IMR-90 (cell line): ENCODE measurements at regions not wholly inside any gene's neighbourhood (a gene's known extent, or its start where the extent isn't known, plus 50 kb on each side); places are given as distances from the start of the nearest gene placed in this dataset.

ENCODE experiments used
- ATAC-seq: fragments of 200-7000 bp; cut with Tn5 transposase; 2 replicates; pipeline ENCODE4 v1.9.1; 2020; ENCODE audit warnings: low read depth, mild to moderate bottlenecking, moderate library complexity
- BruUV-seq: library from RNA; stranded (reverse); fragments of 400-500 nt; replicated peaks from 2 replicates; lab custom pipeline; 2021; lab: Mats Ljungman, UMichigan
- CTCF ChIA-PET: fragments of 300-600 bp; formaldehyde crosslinking; extraction: SDS; loops from one replicate; lab custom pipeline; 2021; ENCODE audit warnings: antibody characterized with exemption; lab: Yijun Ruan, JAX
- POLR2A ChIA-PET: fragments of 300-600 bp; sonication (Branson Sonifier 250); formaldehyde crosslinking; loops from one replicate; lab custom pipeline; 2022; ENCODE audit warnings: antibody characterized with exemption; ENCODE audit not compliant: unreplicated experiment; lab: Charles Lee
- DNase-seq: peaks from one replicate; pipeline ENCODE4 v3.0.0; 2013
- H2AFZ ChIP-seq: replicated peaks from 2 replicates; pipeline ENCODE3; 2013; ENCODE audit warnings: low read length, mild to moderate bottlenecking; ENCODE audit not compliant: poor library complexity
- H2AK5ac ChIP-seq: 2 replicates; pipeline ENCODE4 v1.6.1; 2013; ENCODE audit warnings: low read depth, low read length, inconsistent platforms
- H2AK9ac ChIP-seq: replicated peaks from 2 replicates; pipeline ENCODE3; 2013; ENCODE audit warnings: mild to moderate bottlenecking, low read depth, low read length, moderate library complexity; ENCODE audit not compliant: poor library complexity
- H2BK120ac ChIP-seq: 2 replicates; pipeline ENCODE4 v1.6.1; 2013; ENCODE audit warnings: low read depth, low read length, inconsistent platforms
- H2BK15ac ChIP-seq: 3 replicates; pipeline ENCODE4 v1.6.1; 2013; ENCODE audit warnings: low read depth, low read length, inconsistent platforms
- H2BK20ac ChIP-seq: 2 replicates; pipeline ENCODE4 v1.6.1; 2013; ENCODE audit warnings: low read depth, mild to moderate bottlenecking, inconsistent platforms, low read length, moderate library complexity
- H2BK5ac ChIP-seq: 2 replicates; pipeline ENCODE4 v1.6.1; 2013; ENCODE audit warnings: mild to moderate bottlenecking, low read depth, low read length, inconsistent platforms; ENCODE audit not compliant: poor library complexity, severe bottlenecking
- H3K14ac ChIP-seq: replicated peaks from 2 replicates; pipeline ENCODE4 v1.6.1; 2013; ENCODE audit warnings: low read depth, low read length, inconsistent platforms
- H3K18ac ChIP-seq: 2 replicates; pipeline ENCODE4 v1.6.1; 2013; ENCODE audit warnings: low read depth, low read length, control low read depth
- H3K23ac ChIP-seq: 2 replicates; pipeline ENCODE4 v1.6.1; 2013; ENCODE audit warnings: low read depth, low read length, inconsistent platforms
- H3K27ac ChIP-seq: 2 replicates; pipeline ENCODE4 v1.5.1; 2013; ENCODE audit warnings: mild to moderate bottlenecking, control low read depth, low read length; ENCODE audit not compliant: insufficient read depth
- H3K27me3 ChIP-seq: 2 replicates; pipeline ENCODE4 v1.6.1; 2013; ENCODE audit warnings: low read length; ENCODE audit not compliant: control insufficient read depth, insufficient read depth
- H3K36me3 ChIP-seq: 2 replicates; pipeline ENCODE4 v1.6.1; 2013; ENCODE audit warnings: low read length, mixed read lengths; ENCODE audit not compliant: control insufficient read depth, insufficient read depth
- H3K4ac ChIP-seq: 2 replicates; pipeline ENCODE4 v1.6.1; 2013; ENCODE audit warnings: low read depth, low read length, inconsistent platforms
- H3K4me1 ChIP-seq: 2 replicates; pipeline ENCODE4 v1.6.1; 2013; ENCODE audit warnings: low read length, mixed read lengths; ENCODE audit not compliant: control insufficient read depth, insufficient read depth
- H3K4me2 ChIP-seq: 2 replicates; pipeline ENCODE4 v1.6.1; 2013; ENCODE audit warnings: low read depth, mild to moderate bottlenecking, control low read depth, low read length, moderate library complexity
- H3K4me3 ChIP-seq: 2 replicates; pipeline ENCODE4 v1.5.1; 2013; ENCODE audit warnings: low read depth, mild to moderate bottlenecking, control low read depth, low read length, moderate library complexity; ENCODE audit not compliant: insufficient read depth
- H3K56ac ChIP-seq: 2 replicates; pipeline ENCODE4 v1.6.1; 2013; ENCODE audit warnings: low read length, inconsistent platforms; ENCODE audit not compliant: insufficient read depth; ENCODE audit errors: extremely low read depth
- H3K79me1 ChIP-seq, 2 experiments: 2 replicates each; pipeline ENCODE4 v1.6.1; 2013; ENCODE audit warnings: low read length in 2 of 2, inconsistent platforms in 1 of 2, low read depth in 1 of 2
- H3K9ac ChIP-seq: 2 replicates; pipeline ENCODE4 v1.6.1; 2013; ENCODE audit warnings: low read depth, low read length, control low read depth
- H3K9me1 ChIP-seq: 2 replicates; pipeline ENCODE4 v1.6.1; 2013; ENCODE audit warnings: low read length, inconsistent platforms; ENCODE audit not compliant: insufficient read depth
- H3K9me3 ChIP-seq: 2 replicates; pipeline ENCODE4 v1.6.1; 2013; ENCODE audit warnings: low read length; ENCODE audit not compliant: control insufficient read depth, insufficient read depth
- H4K20me1 ChIP-seq: 2 replicates; pipeline ENCODE4 v1.6.1; 2013; ENCODE audit warnings: low read length, inconsistent platforms; ENCODE audit not compliant: insufficient read depth
- H4K5ac ChIP-seq: 2 replicates; pipeline ENCODE4 v1.6.1; 2013; ENCODE audit warnings: mild to moderate bottlenecking, low read depth, low read length, control low read depth
- H4K8ac ChIP-seq, 2 experiments: 2 replicates each; pipeline ENCODE4 v1.6.1; 2013; ENCODE audit warnings: low read depth in 2 of 2, low read length in 2 of 2, control low read depth in 1 of 2, inconsistent platforms in 1 of 2
- H4K91ac ChIP-seq: 2 replicates; pipeline ENCODE4 v1.6.1; 2013; ENCODE audit warnings: low read depth, low read length, inconsistent platforms; ENCODE audit not compliant: insufficient read depth
- BHLHE40 ChIP-seq: fragments of 150-350 bp; IDR thresholded peaks from 2 replicates; pipeline ENCODE4 v1.6.1; 2016; ENCODE audit warnings: mild to moderate bottlenecking, low read depth, low read length
- CEBPB ChIP-seq: IDR thresholded peaks from 2 replicates; pipeline ENCODE4 v1.6.1; 2012; ENCODE audit warnings: low read depth, low read length, improper control_type of control experiment
- CHD1 ChIP-seq: IDR thresholded peaks from 2 replicates; pipeline ENCODE4 v1.6.1; 2012; ENCODE audit warnings: low read depth, low read length, improper control_type of control experiment
- CTCF ChIP-seq: conservative IDR thresholded peaks from 2 replicates; pipeline ENCODE4 v1.5.1; 2012; ENCODE audit warnings: mild to moderate bottlenecking, low read depth, low read length, improper control_type of control experiment
- ELK1 ChIP-seq: fragments of 150-350 bp; IDR thresholded peaks from 2 replicates; pipeline ENCODE4 v1.6.1; 2016; ENCODE audit warnings: low read depth, mild to moderate bottlenecking, low read length, moderate library complexity, borderline replicate concordance
- FOS ChIP-seq: fragments of 150-350 bp; IDR thresholded peaks from 2 replicates; pipeline ENCODE4 v1.6.1; 2016; ENCODE audit warnings: low read depth, low read length
- MAFK ChIP-seq: IDR thresholded peaks from 2 replicates; pipeline ENCODE4 v1.6.1; 2012; ENCODE audit warnings: low read depth, low read length, improper control_type of control experiment
- MAZ ChIP-seq: IDR thresholded peaks from 2 replicates; pipeline ENCODE4 v1.6.1; 2012; ENCODE audit warnings: low read depth, mild to moderate bottlenecking, low read length, improper control_type of control experiment, moderate library complexity, borderline replicate concordance
- MXI1 ChIP-seq: IDR thresholded peaks from 2 replicates; pipeline ENCODE4 v1.6.1; 2012; ENCODE audit warnings: low read depth, mild to moderate bottlenecking, low read length, moderate library complexity, borderline replicate concordance
- NFE2L2 ChIP-seq: fragments of 150-350 bp; IDR thresholded peaks from 2 replicates; pipeline ENCODE4 v1.6.1; 2016; ENCODE audit warnings: low read depth, mild to moderate bottlenecking, low read length
- POLR2A ChIP-seq: IDR thresholded peaks from 2 replicates; pipeline ENCODE4 v1.6.1; 2012; ENCODE audit warnings: mild to moderate bottlenecking, low read depth, low read length
- RAD21 ChIP-seq: IDR thresholded peaks from 2 replicates; pipeline ENCODE4 v1.6.1; 2012; ENCODE audit warnings: low read length, improper control_type of control experiment
- RCOR1 ChIP-seq: IDR thresholded peaks from 2 replicates; pipeline ENCODE4 v1.6.1; 2012; ENCODE audit warnings: mild to moderate bottlenecking, low read length, improper control_type of control experiment; ENCODE audit not compliant: insufficient replicate concordance
- RFX5 ChIP-seq: IDR thresholded peaks from 2 replicates; pipeline ENCODE4 v1.8.0; 2012; ENCODE audit warnings: low read depth, mild to moderate bottlenecking, low read length, moderate library complexity
- SMC3 ChIP-seq: fragments of 150-350 bp; IDR thresholded peaks from 2 replicates; pipeline ENCODE4 v1.6.1; 2016; ENCODE audit warnings: low read depth, mild to moderate bottlenecking, antibody characterized with exemption, low read length, moderate library complexity
- USF2 ChIP-seq: fragments of 150-350 bp; IDR thresholded peaks from 2 replicates; pipeline ENCODE4 v1.6.1; 2017; ENCODE audit warnings: mild to moderate bottlenecking, antibody characterized with exemption, low read length, low read depth
- WGBS, 2 experiments: methylation state at CpG; one replicate each; pipeline versions ENCODE4 v1.1.5 to v1.1.7; 2013; ENCODE audit warnings: missing lambda C conversion rate in 2 of 2; ENCODE audit not compliant: insufficient read length in 1 of 2; ENCODE audit errors: extremely low coverage in 2 of 2; 5-methylcytosine and 5-hydroxymethylcytosine counted together
- dilution Hi-C: fragments of 300-500 bp; cut with HindIII; formaldehyde crosslinking; loops from one replicate; pipeline ENCODE4 v1.14.3; 2018; ENCODE audit warnings: low sequenced_read_pairs; ENCODE audit not compliant: unreplicated experiment
- in situ Hi-C: fragments of 300-500 bp; cut with MboI; formaldehyde crosslinking; loops from 3 replicates; pipeline ENCODE4 v1.14.3; 2019; ENCODE audit warnings: low sequenced_read_pairs, inconsistent platforms, mixed read lengths
- intact Hi-C: fragments of 100-400 bp; cut with micrococcal nuclease; formaldehyde crosslinking; loops from 2 replicates; pipeline ENCODE4 v1.10.0; 2022

- no peak for TF ChIP-seq CEBPB
- no peak for TF ChIP-seq MXI1
- no peak for TF ChIP-seq FOS
- no peak for TF ChIP-seq SMC3
- TF ChIP-seq NFE2L2 = no peak
- TF ChIP-seq RCOR1 = no peak
- no peak for TF ChIP-seq USF2
- no peak for TF ChIP-seq MAFK
- TF ChIP-seq RAD21 = no peak
- no peak for TF ChIP-seq ELK1
- TF ChIP-seq BHLHE40 = no peak
- TF ChIP-seq POLR2A = no peak
- no peak for TF ChIP-seq CTCF
- TF ChIP-seq MAZ = no peak
- no peak for TF ChIP-seq CHD1
- no peak for TF ChIP-seq RFX5
- 48% methylated on average over 5 of the region's 14 CpGs; no CpG with 5 or more reads in 1 of the 2 experiments for WGBS, 2 experiments
- Histone ChIP-seq H3K27me3 (no peaks in the 10 kb centered on the region), H3K79me1 (no peaks in the 10 kb centered on the region), H4K91ac (no peak overlapping the region), H3K27ac (no peak overlapping the region), H2BK15ac (no peak overlapping the region), H3K9me3 (no peaks in the 10 kb centered on the region), H2AFZ (no peak overlapping the region), H2AK5ac (no peak overlapping the region), H2AK9ac (no peak overlapping the region), H4K8ac (no peak overlapping the region), H3K4me2 (no peak overlapping the region), H3K4me3 (no peak overlapping the region), H3K23ac (no peak overlapping the region), H3K4ac (no peak overlapping the region), H3K9me1 (no peaks in the 10 kb centered on the region), H3K56ac (no peak overlapping the region), H2BK120ac (no peak overlapping the region), H4K20me1 (no peaks in the 10 kb centered on the region), H2BK20ac (no peak overlapping the region), H3K14ac (no peak overlapping the region), H2BK5ac (no peak overlapping the region), H3K18ac (no peak overlapping the region), H3K4me1 (no peaks in the 10 kb centered on the region), H4K5ac (no peak overlapping the region), H3K36me3 (no peaks in the 10 kb centered on the region), H3K9ac (no peak overlapping the region)
- no peak for DNase-seq
- ChIA-PET CTCF (no interaction called here), POLR2A (no interaction called here)
- ATAC-seq = no peak
- intact Hi-C loops = no loop called here
- no TSS peak for BruUV-seq
- in situ Hi-C loops = no loop called here
- dilution Hi-C loops = no loop called here
These were observed 98.3 kb upstream of the ESRRB start for GRCh38 chr14:76277586-76278130.
